CD14-positive monocyte (primary cell): ENCODE measurements at regions not wholly inside any gene's neighbourhood (a gene's known extent, or its start where the extent isn't known, plus 50 kb on each side); places are given as distances from the start of the nearest gene placed in this dataset.

Experiments
- DNase-seq, 3 donors: peaks; one replicate each; pipeline ENCODE4 v3.0.0-alpha.2; 2011 to 2022
- H2AFZ ChIP-seq: 2 replicates; pipeline ENCODE4 v1.6.0; 2012; ENCODE audit warnings: mild to moderate bottlenecking, low read depth, low read length, inconsistent platforms; ENCODE audit not compliant: insufficient read depth, poor library complexity, severe bottlenecking
- H3K27ac ChIP-seq, 2 donors: 1 replicate in 1 of 2; 2 replicates in 1 of 2; pipeline ENCODE4 v1.5.1; 2012 to 2013; ENCODE audit warnings: low read length in 2 of 2, control low read depth in 1 of 2, inconsistent platforms in 1 of 2, low read depth in 1 of 2, mild to moderate bottlenecking in 1 of 2
- H3K27me3 ChIP-seq, 2 donors: one replicate each; pipeline versions ENCODE4 v1.6.0 to v1.6.1; 2011 to 2013; ENCODE audit warnings: low read length in 2 of 2; ENCODE audit not compliant: control insufficient read depth in 2 of 2, insufficient read depth in 2 of 2
- H3K36me3 ChIP-seq, 2 donors: replicated peaks in 1 of 2; 1 replicate in 1 of 2; 2 replicates in 1 of 2; pipeline versions ENCODE4 v1.5.1 to v1.6.1; 2012 to 2013; ENCODE audit warnings: low read length in 2 of 2, control low read depth in 1 of 2, inconsistent platforms in 1 of 2, mild to moderate bottlenecking in 1 of 2; ENCODE audit not compliant: insufficient read depth in 2 of 2, control insufficient read depth in 1 of 2
- H3K4me1 ChIP-seq, 2 donors: 1 replicate in 1 of 2; 2 replicates in 1 of 2; pipeline versions ENCODE4 v1.5.1 to v1.6.1; 2012 to 2013; ENCODE audit warnings: low read length in 2 of 2, control low read depth in 1 of 2, inconsistent platforms in 1 of 2, mild to moderate bottlenecking in 1 of 2, moderate library complexity in 1 of 2; ENCODE audit not compliant: insufficient read depth in 2 of 2, control insufficient read depth in 1 of 2
- H3K4me2 ChIP-seq: replicated peaks from 2 replicates; pipeline ENCODE3; 2012; ENCODE audit warnings: low read length, moderate library complexity, mild to moderate bottlenecking; ENCODE audit not compliant: poor library complexity, severe bottlenecking; ENCODE audit errors: extremely low read depth
- H3K4me3 ChIP-seq, 3 experiments: fragments of 200-600 bp in 1 of 3; sonication (generic) in 1 of 3; replicated peaks in 1 of 3; 1 replicate in 2 of 3; 2 replicates in 1 of 3; pipeline ENCODE4 v1.5.1; 2011 to 2013; ENCODE audit warnings: low read length in 3 of 3, mild to moderate bottlenecking in 3 of 3, control low read depth in 2 of 3, low read depth in 2 of 3, inconsistent platforms in 1 of 3, moderate library complexity in 1 of 3
- H3K79me2 ChIP-seq: 2 replicates; pipeline ENCODE4 v1.6.0; 2012; ENCODE audit warnings: mild to moderate bottlenecking, control low read depth, inconsistent platforms, low read length, moderate library complexity; ENCODE audit not compliant: insufficient read depth
- H3K9ac ChIP-seq: 2 replicates; pipeline ENCODE4 v1.6.0; 2017; ENCODE audit warnings: low read length, mild to moderate bottlenecking; ENCODE audit not compliant: insufficient read depth, poor library complexity, severe bottlenecking
- H3K9me3 ChIP-seq, 2 donors: replicated peaks in 1 of 2; 1 replicate in 1 of 2; 2 replicates in 1 of 2; pipeline versions ENCODE4 v1.5.1 to v1.6.1; 2012 to 2013; ENCODE audit warnings: low read length in 2 of 2, control low read depth in 1 of 2; ENCODE audit not compliant: control insufficient read depth in 1 of 2, insufficient read depth in 1 of 2
- H4K20me1 ChIP-seq: 2 replicates; pipeline ENCODE4 v1.6.0; 2012; ENCODE audit warnings: mild to moderate bottlenecking, low read length, control low read depth, moderate library complexity; ENCODE audit not compliant: insufficient read depth
- H3K27ac Mint-ChIP-seq, 7 donors: one replicate each; pipeline ENCODE4 v1.8.0; 2020; ENCODE audit warnings: mild to moderate bottlenecking in 7 of 7, mixed read lengths in 7 of 7, moderate library complexity in 6 of 7, inconsistent platforms in 2 of 7
- H3K27me3 Mint-ChIP-seq, 3 donors: one replicate each; pipeline ENCODE4 v1.8.0; 2021 to 2022; ENCODE audit warnings: low read depth in 3 of 3, mild to moderate bottlenecking in 3 of 3, mixed read lengths in 3 of 3, moderate library complexity in 3 of 3, inconsistent platforms in 1 of 3
- H3K36me3 Mint-ChIP-seq, 2 donors: one replicate each; pipeline ENCODE4 v1.8.0; 2020; ENCODE audit warnings: mixed read lengths in 2 of 2, inconsistent platforms in 1 of 2, mild to moderate bottlenecking in 1 of 2
- H3K4me1 Mint-ChIP-seq: one replicate; pipeline ENCODE4 v1.8.0; 2020; ENCODE audit warnings: mild to moderate bottlenecking, mixed read lengths
- H3K4me3 Mint-ChIP-seq, 2 donors: one replicate each; pipeline ENCODE4 v1.8.0; 2020; ENCODE audit warnings: mild to moderate bottlenecking in 2 of 2, mixed read lengths in 2 of 2, moderate library complexity in 1 of 2
- H3K9me3 Mint-ChIP-seq, 7 donors: one replicate each; pipeline ENCODE4 v1.8.0; 2020 to 2022; ENCODE audit warnings: mixed read lengths in 7 of 7, mild to moderate bottlenecking in 6 of 7, moderate library complexity in 6 of 7, inconsistent platforms in 2 of 7
- WGBS: methylation state at CpG from one replicate; pipeline ENCODE4 v1.1.5; 2013; ENCODE audit warnings: missing lambda C conversion rate; ENCODE audit not compliant: insufficient coverage; 5-methylcytosine and 5-hydroxymethylcytosine counted together
- intact Hi-C, 2 donors: fragments of 100-400 bp; cut with micrococcal nuclease; formaldehyde crosslinking; loops; one replicate each; pipeline versions ENCODE4 v1.15.0 to v1.15.1; 2023
- TF ChIP-seq, protein P1 (sequence below): fragments of 200-600 bp; IDR thresholded peaks from one replicate; pipeline ENCODE4 v1.8.0; 2022; ENCODE audit warnings: antibody characterized with exemption, mild to moderate bottlenecking

GRCh38 chr3:148034353-148034752, 625.2 kb downstream of the ZIC1 start:
- intact Hi-C loops: no loop called here
- Histone ChIP-seq H3K4me1 (no peaks in the 10 kb centered on the region), H2AFZ (no peak overlapping the region), H3K27me3 (no peaks in the 10 kb centered on the region), H3K9ac (no peak overlapping the region), H3K9me3 (no peaks in the 10 kb centered on the region), H3K4me3 (no peak overlapping the region), H3K27ac (no peak overlapping the region), H3K4me2 (no peak overlapping the region), H3K36me3 (no peaks in the 10 kb centered on the region), H3K79me2 (no peaks in the 10 kb centered on the region), H4K20me1 (no peaks in the 10 kb centered on the region)
- H3K27me3 Mint-ChIP-seq: no peaks in the 10 kb centered on the region
- WGBS: 85% methylated on average over 3 of the region's 3 CpGs
- TF ChIP-seq, protein P1, sequence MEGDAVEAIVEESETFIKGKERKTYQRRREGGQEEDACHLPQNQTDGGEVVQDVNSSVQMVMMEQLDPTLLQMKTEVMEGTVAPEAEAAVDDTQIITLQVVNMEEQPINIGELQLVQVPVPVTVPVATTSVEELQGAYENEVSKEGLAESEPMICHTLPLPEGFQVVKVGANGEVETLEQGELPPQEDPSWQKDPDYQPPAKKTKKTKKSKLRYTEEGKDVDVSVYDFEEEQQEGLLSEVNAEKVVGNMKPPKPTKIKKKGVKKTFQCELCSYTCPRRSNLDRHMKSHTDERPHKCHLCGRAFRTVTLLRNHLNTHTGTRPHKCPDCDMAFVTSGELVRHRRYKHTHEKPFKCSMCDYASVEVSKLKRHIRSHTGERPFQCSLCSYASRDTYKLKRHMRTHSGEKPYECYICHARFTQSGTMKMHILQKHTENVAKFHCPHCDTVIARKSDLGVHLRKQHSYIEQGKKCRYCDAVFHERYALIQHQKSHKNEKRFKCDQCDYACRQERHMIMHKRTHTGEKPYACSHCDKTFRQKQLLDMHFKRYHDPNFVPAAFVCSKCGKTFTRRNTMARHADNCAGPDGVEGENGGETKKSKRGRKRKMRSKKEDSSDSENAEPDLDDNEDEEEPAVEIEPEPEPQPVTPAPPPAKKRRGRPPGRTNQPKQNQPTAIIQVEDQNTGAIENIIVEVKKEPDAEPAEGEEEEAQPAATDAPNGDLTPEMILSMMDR: no peak
- no peak overlapping the region for H3K4me3 Mint-ChIP-seq
- peak overlapping the region in 1 of 7 donors; percentile 71 for H3K27ac Mint-ChIP-seq
- no peaks in the 10 kb centered on the region for H3K4me1 Mint-ChIP-seq
- H3K9me3 Mint-ChIP-seq: peaks cover 0 to 2% (median 0%) of the 10 kb centered on the region in 7 donors
- H3K36me3 Mint-ChIP-seq: no peaks in the 10 kb centered on the region
- DNase-seq: no peak

GRCh38 chr3:148036331-148036876, 627.2 kb downstream of the ZIC1 start:
- WGBS: 100% methylated on average over 2 of the region's 5 CpGs
- intact Hi-C loops: no loop called here
- Mint-ChIP-seq H3K9me3 (peaks cover 0 to 2% (median 0%) of the 10 kb centered on the region in 7 donors), H3K27ac (no peak overlapping the region), H3K36me3 (no peaks in the 10 kb centered on the region), H3K27me3 (no peaks in the 10 kb centered on the region), H3K4me1 (no peaks in the 10 kb centered on the region), H3K4me3 (no peak overlapping the region)
- H4K20me1 ChIP-seq: no peaks in the 10 kb centered on the region
- no peaks in the 10 kb centered on the region for H3K36me3 ChIP-seq
- no peak for DNase-seq
- no peak overlapping the region for H3K27ac ChIP-seq
- no peak overlapping the region for H3K4me3 ChIP-seq
- no peaks in the 10 kb centered on the region for H3K4me1 ChIP-seq
- TF ChIP-seq, protein P1: no peak
- no peak overlapping the region for H3K4me2 ChIP-seq
- no peaks in the 10 kb centered on the region for H3K9me3 ChIP-seq
- H3K79me2 ChIP-seq: no peaks in the 10 kb centered on the region
- no peaks in the 10 kb centered on the region for H3K27me3 ChIP-seq
- no peak overlapping the region for H2AFZ ChIP-seq
- H3K9ac ChIP-seq: no peak overlapping the region
